Keratinocyte (primary cell): ENCODE measurements at regions not wholly inside any gene's neighbourhood (a gene's known extent, or its start where the extent isn't known, plus 50 kb on each side); places are given as distances from the start of the nearest gene placed in this dataset.
A peak's percentile ranks its signal among the peaks of the same experiment; 100 is the strongest.

ENCODE experiments used
- DNase-seq: peaks from one replicate; pipeline ENCODE4 v3.0.0-alpha.2; 2011; ENCODE audit warnings: low read depth, missing footprints, low spot score
- FAIRE-seq: peaks from 2 replicates; lab custom pipeline; 2011; peaks lifted over from hg19 to GRCh38; lab: Jason Lieb, UNC
- H2AFZ ChIP-seq: 2 replicates; pipeline ENCODE4 v1.6.0; 2012; ENCODE audit warnings: low read length, control low read depth, inconsistent platforms; ENCODE audit not compliant: control insufficient read depth
- H3K27ac ChIP-seq: 2 replicates; pipeline ENCODE4 v1.5.1; 2011; ENCODE audit warnings: low read length; ENCODE audit not compliant: control insufficient read depth, insufficient read depth
- H3K27me3 ChIP-seq: 3 replicates; pipeline ENCODE4 v1.6.0; 2011; ENCODE audit warnings: low read length; ENCODE audit not compliant: control insufficient read depth, insufficient read depth; ENCODE audit errors: extremely low read depth
- H3K36me3 ChIP-seq, 2 experiments: 2 replicates in 1 of 2; 3 replicates in 1 of 2; pipeline ENCODE4 v1.5.1; 2011; ENCODE audit warnings: low read length in 2 of 2, mild to moderate bottlenecking in 1 of 2; ENCODE audit not compliant: control insufficient read depth in 2 of 2, insufficient read depth in 2 of 2; ENCODE audit errors: extremely low read depth in 1 of 2
- H3K4me1 ChIP-seq: 3 replicates; pipeline ENCODE4 v1.5.1; 2011; ENCODE audit warnings: low read length; ENCODE audit not compliant: control insufficient read depth, insufficient read depth; ENCODE audit errors: extremely low read depth
- H3K4me2 ChIP-seq: 3 replicates; pipeline ENCODE4 v1.6.0; 2011; ENCODE audit warnings: low read depth, low read length; ENCODE audit not compliant: control insufficient read depth, insufficient read depth; ENCODE audit errors: extremely low read depth
- H3K4me3 ChIP-seq, 3 experiments: fragments of 200-600 bp in 1 of 3; sonication (generic) in 1 of 3; 2 replicates in 2 of 3; 3 replicates in 1 of 3; pipeline ENCODE4 v1.5.1; 2011 to 2016; ENCODE audit warnings: low read length in 3 of 3, mild to moderate bottlenecking in 3 of 3, control low read depth in 2 of 3, inconsistent platforms in 1 of 3, low read depth in 1 of 3, mixed read lengths in 1 of 3, mixed run types in 1 of 3, moderate library complexity in 1 of 3; ENCODE audit not compliant: control insufficient read depth in 2 of 3, insufficient read depth in 2 of 3; ENCODE audit errors: extremely low read depth in 1 of 3
- H3K79me2 ChIP-seq: 2 replicates; pipeline ENCODE4 v1.6.0; 2012; ENCODE audit warnings: low read length; ENCODE audit not compliant: control insufficient read depth, insufficient read depth
- H3K9ac ChIP-seq: 3 replicates; pipeline ENCODE4 v1.6.0; 2011; ENCODE audit warnings: low read length; ENCODE audit not compliant: control insufficient read depth, insufficient read depth; ENCODE audit errors: extremely low read depth
- H3K9me1 ChIP-seq: 3 replicates; pipeline ENCODE4 v1.6.0; 2011; ENCODE audit warnings: low read length; ENCODE audit not compliant: control insufficient read depth, insufficient read depth; ENCODE audit errors: extremely low read depth
- H3K9me3 ChIP-seq: 2 replicates; pipeline ENCODE4 v1.5.1; 2012; ENCODE audit warnings: low read depth, low read length; ENCODE audit not compliant: control insufficient read depth
- H4K20me1 ChIP-seq: 3 replicates; pipeline ENCODE4 v1.6.0; 2011; ENCODE audit warnings: low read length; ENCODE audit not compliant: control insufficient read depth, insufficient read depth; ENCODE audit errors: extremely low read depth
- CTCF ChIP-seq, 3 experiments: IDR thresholded peaks in 1 of 3; conservative IDR thresholded peaks in 1 of 3; optimal IDR thresholded peaks in 1 of 3; 2 replicates in 2 of 3; 3 replicates in 1 of 3; pipeline versions ENCODE3 to v1.5.1; 2011; ENCODE audit warnings: low read length in 3 of 3, mild to moderate bottlenecking in 3 of 3, moderate library complexity in 2 of 3, control low read depth in 1 of 3, inconsistent platforms in 1 of 3; ENCODE audit not compliant: insufficient read depth in 2 of 3; ENCODE audit errors: extremely low read depth in 1 of 3
- EZH2 ChIP-seq: IDR thresholded peaks from one replicate; pipeline ENCODE4 v1.6.1; 2012; ENCODE audit warnings: inconsistent platforms, mild to moderate bottlenecking, low read length, moderate library complexity
- dilution Hi-C: fragments of 300-500 bp; cut with MboI; formaldehyde crosslinking; loops from one replicate; pipeline ENCODE4 v1.7.0; 2020; ENCODE audit warnings: low sequenced_read_pairs; ENCODE audit not compliant: extremely low pct_ligation_motif_present

GRCh38 chr6:112466373-112467151 is 119.4 kb downstream of the RFPL4B start:
- DNase-seq (no peak), FAIRE-seq (peak; percentile 90)
- no peaks in the 10 kb centered on the region for H3K9me1 ChIP-seq
- dilution Hi-C loops = no loop called here
- no peaks in the 10 kb centered on the region for H3K27me3 ChIP-seq
- peak overlapping the region; percentile 22 for H3K27ac ChIP-seq
- peaks cover 14% of the 10 kb centered on the region for H3K4me1 ChIP-seq
- no peaks in the 10 kb centered on the region for H3K36me3 ChIP-seq
- H3K4me3 ChIP-seq = no peak overlapping the region
- H3K9ac ChIP-seq = no peak overlapping the region
- H3K4me2 ChIP-seq = peak overlapping the region; percentile 45
- no peak for TF ChIP-seq EZH2
- TF ChIP-seq CTCF (optimal IDR thresholded peaks at IDR 0.05 in 1 of 3, IDR thresholded peaks at IDR 0.05 in 1 of 3, conservative IDR thresholded peaks at IDR 0.05 in 1 of 3; ENCODE audit: extremely low read depth in 1 of 3, insufficient read depth in 2 of 3, low read length in 3 of 3) = no peak
- no peak overlapping the region for H2AFZ ChIP-seq
- H3K9me3 ChIP-seq = no peaks in the 10 kb centered on the region
- H4K20me1 ChIP-seq = no peaks in the 10 kb centered on the region
- no peaks in the 10 kb centered on the region for H3K79me2 ChIP-seq

GRCh38 chr6:112468359-112468758 is 121.2 kb downstream of the RFPL4B start:
- no peaks in the 10 kb centered on the region for H3K27me3 ChIP-seq
- TF ChIP-seq CTCF (optimal IDR thresholded peaks at IDR 0.05 in 1 of 3, IDR thresholded peaks at IDR 0.05 in 1 of 3, conservative IDR thresholded peaks at IDR 0.05 in 1 of 3; ENCODE audit: extremely low read depth in 1 of 3, insufficient read depth in 2 of 3, low read length in 3 of 3) (no peak), EZH2 (no peak)
- DNase-seq = peak; percentile 58
- H3K4me1 ChIP-seq = peaks cover 14% of the 10 kb centered on the region
- no peak overlapping the region for H3K4me3 ChIP-seq
- no peaks in the 10 kb centered on the region for H3K9me3 ChIP-seq
- H3K9ac ChIP-seq = no peak overlapping the region
- dilution Hi-C loops = no loop called here
- no peaks in the 10 kb centered on the region for H4K20me1 ChIP-seq
- FAIRE-seq = peak; percentile 9
- H3K4me2 ChIP-seq = no peak overlapping the region
- H3K36me3 ChIP-seq = no peaks in the 10 kb centered on the region
- no peaks in the 10 kb centered on the region for H3K9me1 ChIP-seq
- no peak overlapping the region for H2AFZ ChIP-seq
- H3K27ac ChIP-seq = no peak overlapping the region
- no peaks in the 10 kb centered on the region for H3K79me2 ChIP-seq
